GM23338 (cell line): ENCODE measurements at regions not wholly inside any gene's neighbourhood (a gene's known extent, or its start where the extent isn't known, plus 50 kb on each side); places are given as distances from the start of the nearest gene placed in this dataset.

ENCODE experiments used
- CREB1 ChIP-seq: fragments of 250-450 bp; sonication (Bioruptor Pico); IDR thresholded peaks from 2 replicates; pipeline ENCODE4 v1.5.0; 2020; ENCODE audit warnings: low read depth, mild to moderate bottlenecking, moderate library complexity
- EZH2 ChIP-seq: fragments of 200-600 bp; sonication (generic); IDR thresholded peaks from one replicate; pipeline ENCODE4 v1.8.0; 2017; ENCODE audit warnings: antibody characterized with exemption, mild to moderate bottlenecking, low read depth; ENCODE audit not compliant: unreplicated experiment
- EZH2phosphoT487 ChIP-seq: fragments of 200-600 bp; sonication (generic); IDR thresholded peaks from one replicate; pipeline ENCODE4 v1.8.1; 2018; ENCODE audit warnings: antibody characterized with exemption; ENCODE audit not compliant: unreplicated experiment
- JUNB ChIP-seq: IDR thresholded peaks from one replicate; pipeline ENCODE4 v1.6.1; 2016; ENCODE audit warnings: antibody characterized with exemption; ENCODE audit not compliant: unreplicated experiment
- NANOG ChIP-seq: IDR thresholded peaks from 2 replicates; pipeline ENCODE4 v1.6.1; 2016; ENCODE audit warnings: antibody characterized with exemption, borderline replicate concordance
- POLR2AphosphoS5 ChIP-seq: IDR thresholded peaks from 2 replicates; pipeline ENCODE4 v1.6.1; 2016; ENCODE audit warnings: antibody characterized with exemption, low read depth
- STAT1 ChIP-seq: IDR thresholded peaks from one replicate; pipeline ENCODE4 v1.6.1; 2016; ENCODE audit warnings: antibody characterized with exemption; ENCODE audit not compliant: unreplicated experiment
- ZNF114 ChIP-seq: fragments of 250-450 bp; sonication (Bioruptor Pico); IDR thresholded peaks from 2 replicates; pipeline ENCODE4 v1.5.0; 2020; ENCODE audit warnings: mild to moderate bottlenecking, moderate library complexity
- ZNF331 ChIP-seq: fragments of 250-450 bp; sonication (Bioruptor Pico); IDR thresholded peaks from 2 replicates; pipeline ENCODE4 v1.5.0; 2020; ENCODE audit warnings: low read depth, mild to moderate bottlenecking, moderate library complexity
- TF ChIP-seq, protein P1 (sequence below), 2 experiments: fragments of 200-600 bp in 1 of 2; sonication (generic) in 1 of 2; conservative IDR thresholded peaks; 2 replicates each; pipeline versions ENCODE4 v1.5.1 to v1.6.1; 2016 to 2017; ENCODE audit warnings: antibody characterized with exemption in 2 of 2, low read depth in 2 of 2, mild to moderate bottlenecking in 2 of 2, moderate library complexity in 1 of 2
- TF ChIP-seq, protein P2 (sequence below): IDR thresholded peaks from one replicate; pipeline ENCODE4 v1.6.1; 2018; ENCODE audit warnings: antibody characterized with exemption; ENCODE audit not compliant: unreplicated experiment
- TF ChIP-seq, protein P3 (sequence below): fragments of 250-450 bp; sonication (Bioruptor Pico); IDR thresholded peaks from 2 replicates; pipeline ENCODE4 v1.5.0; 2020; ENCODE audit warnings: mild to moderate bottlenecking, moderate library complexity
- TF ChIP-seq, protein P4 (sequence below): IDR thresholded peaks from 2 replicates; pipeline ENCODE4 v1.6.1; 2016; ENCODE audit warnings: antibody characterized with exemption

DNA sequence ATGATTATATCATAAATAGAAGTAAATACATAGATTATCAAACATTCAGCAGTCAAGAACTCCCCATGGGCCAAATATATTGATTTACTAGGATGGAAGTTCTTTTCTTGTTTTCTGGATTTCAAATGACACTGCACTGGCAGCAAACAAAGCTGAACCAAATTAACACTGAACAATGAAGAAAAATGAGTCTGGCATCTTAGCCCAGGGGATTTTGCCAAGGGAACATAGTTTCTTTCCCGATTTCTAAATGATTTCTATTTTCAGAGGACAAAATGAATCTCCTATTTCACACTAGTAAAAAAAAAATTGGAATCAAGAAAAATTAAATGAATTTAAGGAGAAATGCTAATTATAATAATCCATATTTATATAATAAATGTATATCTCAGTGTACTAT is 116.9 kb upstream of the FAM174A start:
- TF ChIP-seq, protein P1, sequence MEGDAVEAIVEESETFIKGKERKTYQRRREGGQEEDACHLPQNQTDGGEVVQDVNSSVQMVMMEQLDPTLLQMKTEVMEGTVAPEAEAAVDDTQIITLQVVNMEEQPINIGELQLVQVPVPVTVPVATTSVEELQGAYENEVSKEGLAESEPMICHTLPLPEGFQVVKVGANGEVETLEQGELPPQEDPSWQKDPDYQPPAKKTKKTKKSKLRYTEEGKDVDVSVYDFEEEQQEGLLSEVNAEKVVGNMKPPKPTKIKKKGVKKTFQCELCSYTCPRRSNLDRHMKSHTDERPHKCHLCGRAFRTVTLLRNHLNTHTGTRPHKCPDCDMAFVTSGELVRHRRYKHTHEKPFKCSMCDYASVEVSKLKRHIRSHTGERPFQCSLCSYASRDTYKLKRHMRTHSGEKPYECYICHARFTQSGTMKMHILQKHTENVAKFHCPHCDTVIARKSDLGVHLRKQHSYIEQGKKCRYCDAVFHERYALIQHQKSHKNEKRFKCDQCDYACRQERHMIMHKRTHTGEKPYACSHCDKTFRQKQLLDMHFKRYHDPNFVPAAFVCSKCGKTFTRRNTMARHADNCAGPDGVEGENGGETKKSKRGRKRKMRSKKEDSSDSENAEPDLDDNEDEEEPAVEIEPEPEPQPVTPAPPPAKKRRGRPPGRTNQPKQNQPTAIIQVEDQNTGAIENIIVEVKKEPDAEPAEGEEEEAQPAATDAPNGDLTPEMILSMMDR (conservative IDR thresholded peaks at IDR 0.05; ENCODE audit: low read depth in 2 of 2): no peak
- TF ChIP-seq, protein P2, sequence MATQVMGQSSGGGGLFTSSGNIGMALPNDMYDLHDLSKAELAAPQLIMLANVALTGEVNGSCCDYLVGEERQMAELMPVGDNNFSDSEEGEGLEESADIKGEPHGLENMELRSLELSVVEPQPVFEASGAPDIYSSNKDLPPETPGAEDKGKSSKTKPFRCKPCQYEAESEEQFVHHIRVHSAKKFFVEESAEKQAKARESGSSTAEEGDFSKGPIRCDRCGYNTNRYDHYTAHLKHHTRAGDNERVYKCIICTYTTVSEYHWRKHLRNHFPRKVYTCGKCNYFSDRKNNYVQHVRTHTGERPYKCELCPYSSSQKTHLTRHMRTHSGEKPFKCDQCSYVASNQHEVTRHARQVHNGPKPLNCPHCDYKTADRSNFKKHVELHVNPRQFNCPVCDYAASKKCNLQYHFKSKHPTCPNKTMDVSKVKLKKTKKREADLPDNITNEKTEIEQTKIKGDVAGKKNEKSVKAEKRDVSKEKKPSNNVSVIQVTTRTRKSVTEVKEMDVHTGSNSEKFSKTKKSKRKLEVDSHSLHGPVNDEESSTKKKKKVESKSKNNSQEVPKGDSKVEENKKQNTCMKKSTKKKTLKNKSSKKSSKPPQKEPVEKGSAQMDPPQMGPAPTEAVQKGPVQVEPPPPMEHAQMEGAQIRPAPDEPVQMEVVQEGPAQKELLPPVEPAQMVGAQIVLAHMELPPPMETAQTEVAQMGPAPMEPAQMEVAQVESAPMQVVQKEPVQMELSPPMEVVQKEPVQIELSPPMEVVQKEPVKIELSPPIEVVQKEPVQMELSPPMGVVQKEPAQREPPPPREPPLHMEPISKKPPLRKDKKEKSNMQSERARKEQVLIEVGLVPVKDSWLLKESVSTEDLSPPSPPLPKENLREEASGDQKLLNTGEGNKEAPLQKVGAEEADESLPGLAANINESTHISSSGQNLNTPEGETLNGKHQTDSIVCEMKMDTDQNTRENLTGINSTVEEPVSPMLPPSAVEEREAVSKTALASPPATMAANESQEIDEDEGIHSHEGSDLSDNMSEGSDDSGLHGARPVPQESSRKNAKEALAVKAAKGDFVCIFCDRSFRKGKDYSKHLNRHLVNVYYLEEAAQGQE: no peak
- no peak for TF ChIP-seq EZH2
- TF ChIP-seq CREB1 (CRISPR knock-in tag): no peak
- no peak for TF ChIP-seq JUNB
- no peak for TF ChIP-seq POLR2AphosphoS5
- TF ChIP-seq, protein P3, sequence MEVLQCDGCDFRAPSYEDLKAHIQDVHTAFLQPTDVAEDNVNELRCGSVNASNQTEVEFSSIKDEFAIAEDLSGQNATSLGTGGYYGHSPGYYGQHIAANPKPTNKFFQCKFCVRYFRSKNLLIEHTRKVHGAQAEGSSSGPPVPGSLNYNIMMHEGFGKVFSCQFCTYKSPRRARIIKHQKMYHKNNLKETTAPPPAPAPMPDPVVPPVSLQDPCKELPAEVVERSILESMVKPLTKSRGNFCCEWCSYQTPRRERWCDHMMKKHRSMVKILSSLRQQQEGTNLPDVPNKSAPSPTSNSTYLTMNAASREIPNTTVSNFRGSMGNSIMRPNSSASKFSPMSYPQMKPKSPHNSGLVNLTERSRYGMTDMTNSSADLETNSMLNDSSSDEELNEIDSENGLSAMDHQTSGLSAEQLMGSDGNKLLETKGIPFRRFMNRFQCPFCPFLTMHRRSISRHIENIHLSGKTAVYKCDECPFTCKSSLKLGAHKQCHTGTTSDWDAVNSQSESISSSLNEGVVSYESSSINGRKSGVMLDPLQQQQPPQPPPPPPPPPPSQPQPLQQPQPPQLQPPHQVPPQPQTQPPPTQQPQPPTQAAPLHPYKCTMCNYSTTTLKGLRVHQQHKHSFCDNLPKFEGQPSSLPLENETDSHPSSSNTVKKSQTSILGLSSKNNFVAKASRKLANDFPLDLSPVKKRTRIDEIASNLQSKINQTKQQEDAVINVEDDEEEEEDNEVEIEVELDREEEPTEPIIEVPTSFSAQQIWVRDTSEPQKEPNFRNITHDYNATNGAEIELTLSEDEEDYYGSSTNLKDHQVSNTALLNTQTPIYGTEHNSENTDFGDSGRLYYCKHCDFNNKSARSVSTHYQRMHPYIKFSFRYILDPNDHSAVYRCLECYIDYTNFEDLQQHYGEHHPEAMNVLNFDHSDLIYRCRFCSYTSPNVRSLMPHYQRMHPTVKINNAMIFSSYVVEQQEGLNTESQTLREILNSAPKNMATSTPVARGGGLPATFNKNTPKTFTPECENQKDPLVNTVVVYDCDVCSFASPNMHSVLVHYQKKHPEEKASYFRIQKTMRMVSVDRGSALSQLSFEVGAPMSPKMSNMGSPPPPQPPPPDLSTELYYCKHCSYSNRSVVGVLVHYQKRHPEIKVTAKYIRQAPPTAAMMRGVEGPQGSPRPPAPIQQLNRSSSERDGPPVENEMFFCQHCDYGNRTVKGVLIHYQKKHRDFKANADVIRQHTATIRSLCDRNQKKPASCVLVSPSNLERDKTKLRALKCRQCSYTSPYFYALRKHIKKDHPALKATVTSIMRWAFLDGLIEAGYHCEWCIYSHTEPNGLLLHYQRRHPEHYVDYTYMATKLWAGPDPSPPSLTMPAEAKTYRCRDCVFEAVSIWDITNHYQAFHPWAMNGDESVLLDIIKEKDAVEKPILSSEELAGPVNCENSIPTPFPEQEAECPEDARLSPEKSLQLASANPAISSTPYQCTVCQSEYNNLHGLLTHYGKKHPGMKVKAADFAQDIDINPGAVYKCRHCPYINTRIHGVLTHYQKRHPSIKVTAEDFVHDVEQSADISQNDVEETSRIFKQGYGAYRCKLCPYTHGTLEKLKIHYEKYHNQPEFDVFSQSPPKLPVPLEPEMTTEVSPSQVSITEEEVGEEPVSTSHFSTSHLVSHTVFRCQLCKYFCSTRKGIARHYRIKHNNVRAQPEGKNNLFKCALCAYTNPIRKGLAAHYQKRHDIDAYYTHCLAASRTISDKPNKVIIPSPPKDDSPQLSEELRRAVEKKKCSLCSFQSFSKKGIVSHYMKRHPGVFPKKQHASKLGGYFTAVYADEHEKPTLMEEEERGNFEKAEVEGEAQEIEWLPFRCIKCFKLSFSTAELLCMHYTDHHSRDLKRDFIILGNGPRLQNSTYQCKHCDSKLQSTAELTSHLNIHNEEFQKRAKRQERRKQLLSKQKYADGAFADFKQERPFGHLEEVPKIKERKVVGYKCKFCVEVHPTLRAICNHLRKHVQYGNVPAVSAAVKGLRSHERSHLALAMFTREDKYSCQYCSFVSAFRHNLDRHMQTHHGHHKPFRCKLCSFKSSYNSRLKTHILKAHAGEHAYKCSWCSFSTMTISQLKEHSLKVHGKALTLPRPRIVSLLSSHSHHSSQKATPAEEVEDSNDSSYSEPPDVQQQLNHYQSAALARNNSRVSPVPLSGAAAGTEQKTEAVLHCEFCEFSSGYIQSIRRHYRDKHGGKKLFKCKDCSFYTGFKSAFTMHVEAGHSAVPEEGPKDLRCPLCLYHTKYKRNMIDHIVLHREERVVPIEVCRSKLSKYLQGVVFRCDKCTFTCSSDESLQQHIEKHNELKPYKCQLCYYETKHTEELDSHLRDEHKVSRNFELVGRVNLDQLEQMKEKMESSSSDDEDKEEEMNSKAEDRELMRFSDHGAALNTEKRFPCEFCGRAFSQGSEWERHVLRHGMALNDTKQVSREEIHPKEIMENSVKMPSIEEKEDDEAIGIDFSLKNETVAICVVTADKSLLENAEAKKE: no peak
- TF ChIP-seq STAT1: no peak
- TF ChIP-seq, protein P4, sequence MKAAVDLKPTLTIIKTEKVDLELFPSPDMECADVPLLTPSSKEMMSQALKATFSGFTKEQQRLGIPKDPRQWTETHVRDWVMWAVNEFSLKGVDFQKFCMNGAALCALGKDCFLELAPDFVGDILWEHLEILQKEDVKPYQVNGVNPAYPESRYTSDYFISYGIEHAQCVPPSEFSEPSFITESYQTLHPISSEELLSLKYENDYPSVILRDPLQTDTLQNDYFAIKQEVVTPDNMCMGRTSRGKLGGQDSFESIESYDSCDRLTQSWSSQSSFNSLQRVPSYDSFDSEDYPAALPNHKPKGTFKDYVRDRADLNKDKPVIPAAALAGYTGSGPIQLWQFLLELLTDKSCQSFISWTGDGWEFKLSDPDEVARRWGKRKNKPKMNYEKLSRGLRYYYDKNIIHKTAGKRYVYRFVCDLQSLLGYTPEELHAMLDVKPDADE: no peak
- TF ChIP-seq EZH2phosphoT487: no peak
- no peak for TF ChIP-seq ZNF114 (CRISPR knock-in tag)
- no peak for TF ChIP-seq NANOG
- no peak for TF ChIP-seq ZNF331 (CRISPR knock-in tag)
